ENCODE measurements at regions not wholly inside any gene's neighbourhood (a gene's known extent, or its start where the extent isn't known, plus 50 kb on each side); places are given as distances from the start of the nearest gene placed in this dataset.

GRCh38 chr5:96176022-96176421 is 214.4 kb upstream of the ELL2 start:
- no peak for TF ChIP-seq CTCF (conservative IDR thresholded peaks at IDR 0.05; ENCODE audit: low read depth, low read length)
- no peak for TF ChIP-seq EZH2 (IDR thresholded peaks at IDR 0.05; ENCODE audit: borderline replicate concordance, low read depth, low read length, poor library complexity, severe bottlenecking)
